Dendritic cell treated with granulocyte-macrophage colony-stimulating factor and Interleukin-4, amounts not matched to agents 40 ng/mL and 50 ng/mL, for 4 days (primary cell): ENCODE measurements at regions not wholly inside any gene's neighbourhood (a gene's known extent, or its start where the extent isn't known, plus 50 kb on each side); places are given as distances from the start of the nearest gene placed in this dataset.
"Not testable (repeated sequence)": the region's sequence is repeated elsewhere in the genome, so short reads cannot be mapped to it uniquely, and the experiment has no call there.

Source experiments
- H3K27ac Mint-ChIP-seq: one replicate; pipeline ENCODE4 v1.8.0; 2022; ENCODE audit warnings: mild to moderate bottlenecking, mixed read lengths
- H3K27me3 Mint-ChIP-seq: one replicate; pipeline ENCODE4 v1.8.0; 2022; ENCODE audit warnings: mild to moderate bottlenecking, mixed read lengths
- H3K36me3 Mint-ChIP-seq: one replicate; pipeline ENCODE4 v1.8.0; 2022; ENCODE audit warnings: low read depth, mixed read lengths
- H3K4me1 Mint-ChIP-seq: one replicate; pipeline ENCODE4 v1.8.0; 2022; ENCODE audit warnings: low read depth, mixed read lengths
- H3K4me3 Mint-ChIP-seq: one replicate; pipeline ENCODE4 v1.8.0; 2022; ENCODE audit warnings: mild to moderate bottlenecking, moderate library complexity, mixed read lengths
- H3K9me3 Mint-ChIP-seq: one replicate; pipeline ENCODE4 v1.8.0; 2022; ENCODE audit warnings: mixed read lengths
- intact Hi-C: fragments of 100-400 bp; cut with micrococcal nuclease; formaldehyde crosslinking; loops from one replicate; pipeline ENCODE4 v1.15.0; 2022

DNA sequence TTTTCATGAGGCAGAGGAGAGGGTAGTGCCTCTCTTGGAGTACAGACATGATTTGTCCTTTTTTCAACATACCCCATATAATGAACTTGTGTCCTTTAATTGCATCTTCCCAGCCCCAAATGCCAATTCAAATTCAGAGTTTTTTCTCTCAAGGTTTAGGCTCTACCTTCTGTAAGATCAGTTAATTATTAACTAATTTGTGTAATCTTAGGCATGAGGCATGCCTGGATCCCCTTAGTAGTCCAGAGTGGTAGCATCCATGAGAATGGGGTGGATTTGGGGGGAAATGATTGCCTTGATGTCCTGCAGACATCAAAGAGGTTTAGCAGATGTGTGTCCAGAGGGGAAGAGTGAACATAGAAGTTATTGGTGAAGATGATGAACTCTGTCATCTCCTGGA, 533.3 kb downstream of the LRRC70 start:
- Mint-ChIP-seq H3K36me3 (no peaks in the 10 kb centered on the region), H3K27me3 (no peaks in the 10 kb centered on the region), H3K4me3 (no peak overlapping the region), H3K4me1 (no peaks in the 10 kb centered on the region), H3K27ac (no peak overlapping the region), H3K9me3 (no peaks in the 10 kb centered on the region)
- intact Hi-C loops, result no loop called here

DNA sequence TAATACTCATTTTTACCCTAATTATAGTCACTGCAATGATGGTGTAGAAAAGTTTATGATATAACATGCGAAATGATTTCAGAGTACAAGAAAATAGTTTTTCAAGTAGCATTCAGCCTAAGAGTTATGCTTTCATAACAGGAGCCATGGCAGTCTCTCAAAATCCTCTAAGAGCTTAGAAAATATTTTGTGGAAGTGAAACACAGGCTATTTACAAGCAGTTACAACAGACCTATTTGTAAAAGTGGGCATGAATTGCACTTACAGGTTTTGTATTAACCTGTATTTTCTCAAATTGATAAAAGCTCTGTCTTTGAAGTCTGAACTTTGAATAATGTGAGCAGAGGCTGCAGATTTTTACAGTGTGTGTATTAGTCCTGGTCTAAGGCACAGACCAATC, 523.3 kb downstream of the LRRC70 start:
- Mint-ChIP-seq H3K27ac (no peak overlapping the region), H3K4me3 (no peak overlapping the region), H3K9me3 (no peaks in the 10 kb centered on the region), H3K36me3 (no peaks in the 10 kb centered on the region), H3K4me1 (no peaks in the 10 kb centered on the region), H3K27me3 (no peaks in the 10 kb centered on the region)
- intact Hi-C loops, result no loop called here

DNA sequence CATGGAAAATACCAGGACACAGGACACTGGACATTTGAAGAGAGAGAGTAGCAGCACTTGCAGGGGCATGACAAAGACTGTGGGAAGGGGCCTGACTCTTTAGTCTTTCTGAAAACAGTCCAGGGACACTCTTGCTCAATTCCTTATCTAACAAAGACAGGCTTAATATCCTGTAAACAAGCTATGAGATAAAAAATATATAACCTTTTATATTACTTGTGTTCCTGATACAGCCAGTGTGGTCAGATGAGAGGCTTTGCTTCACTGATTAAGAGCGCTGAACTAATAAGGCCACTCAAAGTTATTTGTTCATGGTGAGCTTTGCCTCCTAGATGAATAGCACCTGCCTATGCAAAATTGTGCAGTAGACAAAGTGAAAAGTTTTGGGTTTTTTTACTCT, 518.7 kb downstream of the LRRC70 start:
- H3K27me3 Mint-ChIP-seq, result no peaks in the 10 kb centered on the region
- H3K4me1 Mint-ChIP-seq, result no peaks in the 10 kb centered on the region
- H3K4me3 Mint-ChIP-seq, result no peak overlapping the region
- H3K36me3 Mint-ChIP-seq, result no peaks in the 10 kb centered on the region
- H3K9me3 Mint-ChIP-seq, result no peaks in the 10 kb centered on the region
- intact Hi-C loops, result no loop called here
- no peak overlapping the region for H3K27ac Mint-ChIP-seq

DNA sequence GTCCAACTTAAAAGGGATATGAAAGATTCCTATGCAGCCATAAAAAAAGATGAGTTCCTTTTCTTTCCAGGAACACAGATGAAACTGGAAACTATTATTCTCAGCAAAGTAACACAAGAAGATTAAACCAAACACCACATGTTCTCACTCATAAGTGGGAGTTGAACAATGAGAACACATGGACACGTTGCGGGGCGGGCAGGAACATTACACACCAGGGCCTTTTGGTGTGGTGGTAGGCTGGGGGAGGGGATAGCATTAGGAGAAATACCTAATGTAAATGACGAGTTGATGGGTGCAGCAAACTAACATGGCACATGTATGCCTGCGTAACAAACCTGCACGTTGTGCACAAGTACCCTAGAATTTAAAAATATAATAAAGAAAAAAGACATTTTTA, 516.1 kb downstream of the LRRC70 start:
- no peaks in the 10 kb centered on the region for H3K36me3 Mint-ChIP-seq
- intact Hi-C loops, result no loop called here
- peaks cover 8% of the 10 kb centered on the region for H3K9me3 Mint-ChIP-seq
- no peak overlapping the region for H3K27ac Mint-ChIP-seq
- H3K27me3 Mint-ChIP-seq, result no peaks in the 10 kb centered on the region
- no peaks in the 10 kb centered on the region for H3K4me1 Mint-ChIP-seq
- no peak overlapping the region for H3K4me3 Mint-ChIP-seq

DNA sequence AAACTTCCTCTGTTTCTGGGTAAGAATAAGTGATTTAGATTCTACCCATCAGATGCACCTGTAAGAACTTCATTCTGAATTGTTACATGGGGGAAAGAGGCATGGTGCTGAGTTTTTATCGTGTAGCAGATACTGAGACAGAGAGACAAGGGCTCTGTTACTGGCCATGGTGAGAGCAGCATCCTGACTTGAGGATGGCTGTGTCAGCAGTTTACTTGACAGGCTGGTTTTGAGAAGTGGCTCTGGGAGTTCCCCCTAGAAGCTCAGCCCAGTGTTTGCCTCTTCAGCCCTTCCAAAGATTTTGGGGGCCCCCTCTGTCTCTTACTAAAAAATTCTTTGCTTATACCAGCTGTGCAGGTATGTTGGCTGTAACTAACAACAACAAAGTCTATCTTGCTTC, 510.5 kb downstream of the LRRC70 start:
- H3K4me1 Mint-ChIP-seq, result no peaks in the 10 kb centered on the region
- H3K4me3 Mint-ChIP-seq, result no peak overlapping the region
- H3K27me3 Mint-ChIP-seq, result no peaks in the 10 kb centered on the region
- H3K9me3 Mint-ChIP-seq, result peaks cover 26% of the 10 kb centered on the region
- H3K36me3 Mint-ChIP-seq, result no peaks in the 10 kb centered on the region
- no peak overlapping the region for H3K27ac Mint-ChIP-seq
- intact Hi-C loops, result no loop called here

DNA sequence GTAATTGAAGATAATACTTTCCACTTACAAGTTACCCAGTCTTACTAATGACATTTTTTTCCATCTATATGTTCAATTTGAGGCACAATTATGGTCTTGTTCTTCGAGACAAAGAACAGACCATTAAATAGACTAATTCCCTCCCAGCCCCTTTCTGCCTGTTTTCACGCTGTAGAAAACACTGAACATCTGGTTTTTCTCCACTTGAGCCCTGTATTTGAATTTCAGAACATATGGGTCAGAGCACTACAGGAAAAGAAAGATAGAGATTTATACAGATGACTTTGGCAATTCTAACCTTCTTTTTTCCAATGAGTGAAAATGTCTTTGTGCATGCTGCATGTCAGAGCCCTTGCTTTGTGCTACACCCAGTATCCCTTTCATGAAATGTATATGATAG, 506.9 kb downstream of the LRRC70 start:
- peaks cover 17% of the 10 kb centered on the region for H3K9me3 Mint-ChIP-seq
- H3K4me1 Mint-ChIP-seq, result no peaks in the 10 kb centered on the region
- H3K27me3 Mint-ChIP-seq, result no peaks in the 10 kb centered on the region
- no peak overlapping the region for H3K4me3 Mint-ChIP-seq
- intact Hi-C loops, result no loop called here
- no peaks in the 10 kb centered on the region for H3K36me3 Mint-ChIP-seq
- H3K27ac Mint-ChIP-seq, result no peak overlapping the region

DNA sequence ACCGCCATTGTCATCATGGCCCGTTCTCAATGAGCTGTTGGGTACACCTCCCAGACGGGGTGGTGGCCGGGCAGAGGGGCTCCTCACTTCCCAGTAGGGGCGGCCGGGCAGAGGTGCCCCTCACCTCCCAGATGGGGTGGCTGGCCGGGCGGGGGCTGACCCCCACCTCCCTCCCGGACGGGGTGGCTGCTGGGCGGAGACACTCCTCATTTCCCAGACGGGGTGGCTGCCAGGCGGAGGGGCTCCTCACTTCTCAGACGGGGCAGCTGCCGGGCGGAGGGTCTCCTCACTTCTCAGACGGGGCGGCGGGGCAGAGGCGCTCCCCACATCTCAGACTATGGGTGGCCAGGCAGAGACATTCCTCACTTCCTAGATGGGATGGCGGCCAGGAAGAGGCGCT, 505.1 kb downstream of the LRRC70 start:
- intact Hi-C loops, H3K4me1 Mint-ChIP-seq, H3K27ac Mint-ChIP-seq, H3K4me3 Mint-ChIP-seq, H3K27me3 Mint-ChIP-seq, H3K36me3 Mint-ChIP-seq: not testable (repeated sequence)
- H3K9me3 Mint-ChIP-seq, result peaks cover 30% of the 10 kb centered on the region

DNA sequence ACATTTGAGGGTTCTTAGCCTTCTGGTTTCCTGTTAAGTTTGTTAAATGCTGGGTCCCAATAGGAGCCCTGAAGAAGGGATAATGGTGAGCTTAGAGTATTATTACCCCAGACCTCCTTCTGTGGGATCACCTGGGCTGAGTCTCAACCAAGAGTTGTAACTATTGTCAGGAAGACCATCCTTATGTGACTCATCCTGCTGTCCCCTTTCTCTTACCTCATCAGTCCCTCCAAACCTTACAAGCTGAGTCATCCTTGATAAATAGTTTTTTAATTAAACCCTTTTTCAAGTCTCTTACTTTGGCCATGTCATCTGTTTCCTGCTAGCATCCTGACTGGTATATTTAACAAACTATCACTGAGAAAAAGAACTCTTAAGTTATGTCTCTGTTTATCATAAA, 502.8 kb downstream of the LRRC70 start:
- Mint-ChIP-seq H3K27me3 (no peaks in the 10 kb centered on the region), H3K4me3 (no peak overlapping the region), H3K9me3 (peaks cover 26% of the 10 kb centered on the region), H3K27ac (no peak overlapping the region), H3K36me3 (no peaks in the 10 kb centered on the region), H3K4me1 (no peaks in the 10 kb centered on the region)
- intact Hi-C loops, result no loop called here

DNA sequence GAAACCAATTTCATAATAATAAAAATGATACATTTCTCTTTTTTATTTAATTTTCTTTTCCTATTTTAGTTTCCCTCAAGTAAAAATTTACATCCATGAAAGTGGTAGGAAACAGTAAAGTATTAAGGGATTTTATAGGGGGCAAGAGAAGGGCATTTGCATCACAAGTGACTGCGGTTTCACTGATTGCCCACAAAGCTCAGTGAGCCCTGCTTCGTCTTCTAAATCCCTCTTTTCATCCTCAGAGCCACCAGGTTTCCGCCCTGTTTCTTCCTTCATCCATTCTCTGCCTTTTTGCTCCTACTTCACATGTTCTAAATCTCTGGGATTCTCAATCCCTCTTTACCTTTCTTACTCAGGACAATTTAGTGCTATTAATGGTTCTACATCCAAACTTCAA, 491.4 kb downstream of the LRRC70 start:
- no peaks in the 10 kb centered on the region for H3K36me3 Mint-ChIP-seq
- H3K4me3 Mint-ChIP-seq, result no peak overlapping the region
- no peaks in the 10 kb centered on the region for H3K9me3 Mint-ChIP-seq
- H3K27ac Mint-ChIP-seq, result no peak overlapping the region
- H3K27me3 Mint-ChIP-seq, result no peaks in the 10 kb centered on the region
- intact Hi-C loops, result no loop called here
- H3K4me1 Mint-ChIP-seq, result no peaks in the 10 kb centered on the region

DNA sequence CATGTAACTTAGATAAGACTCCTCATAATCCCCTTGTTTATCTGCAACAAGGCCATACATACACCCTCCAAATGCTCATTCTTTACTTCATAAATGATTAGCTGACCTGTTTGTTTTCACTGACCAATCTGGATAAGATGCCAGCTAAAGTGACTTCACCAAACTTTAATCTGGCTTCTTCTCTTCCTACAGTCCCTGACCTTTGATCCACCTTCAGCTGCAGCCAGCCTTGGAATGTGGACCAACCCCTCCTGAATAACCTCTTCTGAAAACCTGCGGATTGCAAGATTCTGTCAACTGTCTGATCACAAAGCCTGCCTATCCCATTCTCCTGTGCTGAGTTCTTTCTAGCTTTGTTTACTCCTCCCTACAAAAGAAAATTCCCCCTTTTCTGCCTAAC, 476.8 kb downstream of the LRRC70 start:
- Mint-ChIP-seq H3K27me3 (no peaks in the 10 kb centered on the region), H3K4me1 (no peaks in the 10 kb centered on the region), H3K27ac (no peak overlapping the region), H3K36me3 (no peaks in the 10 kb centered on the region), H3K9me3 (peaks cover 25% of the 10 kb centered on the region), H3K4me3 (no peak overlapping the region)
- intact Hi-C loops, result no loop called here

DNA sequence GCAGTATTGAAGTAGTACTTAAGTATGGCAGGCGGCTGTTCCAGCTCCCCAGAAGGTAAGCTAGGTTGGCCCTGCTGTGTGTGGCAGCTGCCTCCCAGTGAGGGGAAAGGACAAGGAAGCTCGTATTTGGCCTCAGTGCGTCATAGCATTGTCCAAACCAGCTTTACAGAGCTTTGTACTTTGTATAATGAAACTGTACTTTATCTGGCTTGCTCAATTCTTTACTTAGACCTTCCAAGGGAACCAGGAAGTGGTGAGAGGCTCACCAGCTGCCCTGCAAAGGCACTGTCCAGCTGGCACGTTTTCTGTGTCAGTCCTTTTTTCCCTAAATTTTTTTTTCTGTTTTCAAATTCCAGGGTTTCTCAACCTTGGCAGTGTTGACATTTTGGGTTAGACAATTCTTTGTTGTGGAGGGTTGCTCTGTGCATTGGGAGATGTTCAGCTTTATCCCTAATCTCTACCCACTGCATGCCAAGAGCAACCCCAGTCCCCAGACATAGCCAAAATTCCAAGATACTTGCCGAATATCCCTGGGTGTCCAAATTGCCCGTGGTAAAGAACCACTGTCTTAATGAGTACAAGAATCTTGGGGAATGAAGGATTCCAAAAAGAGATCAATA, 474.5 kb downstream of the LRRC70 start:
- Mint-ChIP-seq H3K36me3 (no peaks in the 10 kb centered on the region), H3K27me3 (no peaks in the 10 kb centered on the region), H3K4me1 (no peaks in the 10 kb centered on the region), H3K9me3 (peaks cover 16% of the 10 kb centered on the region), H3K27ac (no peak overlapping the region), H3K4me3 (no peak overlapping the region)
- intact Hi-C loops, result no loop called here

DNA sequence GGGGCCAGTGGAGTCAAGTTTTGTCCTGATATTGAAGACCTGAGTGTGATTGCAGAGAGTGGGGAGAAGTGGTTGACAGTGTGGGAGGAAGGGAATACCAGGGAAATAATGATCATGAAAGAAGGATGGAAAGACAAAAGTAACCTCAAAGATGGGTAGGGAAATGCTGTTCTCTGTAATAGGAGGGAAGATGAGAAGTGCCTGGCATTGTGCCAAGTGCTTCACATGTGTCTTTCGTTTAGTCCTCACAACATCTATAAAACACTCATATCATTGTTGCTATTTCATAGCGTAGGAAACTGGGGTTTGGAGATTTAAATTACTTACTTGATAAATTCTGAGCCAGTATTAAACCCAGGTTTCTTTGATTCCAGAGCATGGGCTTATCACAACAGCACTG, 472.3 kb downstream of the LRRC70 start:
- Mint-ChIP-seq H3K4me1 (no peaks in the 10 kb centered on the region), H3K4me3 (no peak overlapping the region), H3K27me3 (no peaks in the 10 kb centered on the region), H3K27ac (no peak overlapping the region), H3K36me3 (no peaks in the 10 kb centered on the region), H3K9me3 (peaks cover 16% of the 10 kb centered on the region)
- intact Hi-C loops, result no loop called here

DNA sequence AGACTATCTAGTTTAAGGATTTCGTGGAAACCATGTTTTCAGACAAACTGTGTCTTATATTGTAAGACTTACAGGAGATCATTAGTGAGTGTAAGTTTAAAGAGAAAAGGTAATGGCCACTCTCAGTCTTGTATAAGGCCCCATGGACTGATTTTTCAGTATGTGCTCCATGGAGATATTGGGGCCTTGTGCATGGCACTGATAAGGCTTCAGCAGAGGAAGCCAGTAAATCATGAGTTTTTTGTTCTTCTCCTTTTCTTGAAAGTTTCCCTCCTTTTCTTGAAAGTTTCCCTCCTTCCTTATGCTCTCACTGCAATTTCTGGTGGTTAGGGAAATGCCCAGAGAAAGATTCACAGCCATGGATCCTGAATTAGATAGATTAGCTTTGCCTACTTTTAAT, 471.3 kb downstream of the LRRC70 start:
- Mint-ChIP-seq H3K27me3 (no peaks in the 10 kb centered on the region), H3K9me3 (peaks cover 8% of the 10 kb centered on the region), H3K4me3 (no peak overlapping the region), H3K36me3 (no peaks in the 10 kb centered on the region), H3K4me1 (no peaks in the 10 kb centered on the region), H3K27ac (no peak overlapping the region)
- intact Hi-C loops, result no loop called here

DNA sequence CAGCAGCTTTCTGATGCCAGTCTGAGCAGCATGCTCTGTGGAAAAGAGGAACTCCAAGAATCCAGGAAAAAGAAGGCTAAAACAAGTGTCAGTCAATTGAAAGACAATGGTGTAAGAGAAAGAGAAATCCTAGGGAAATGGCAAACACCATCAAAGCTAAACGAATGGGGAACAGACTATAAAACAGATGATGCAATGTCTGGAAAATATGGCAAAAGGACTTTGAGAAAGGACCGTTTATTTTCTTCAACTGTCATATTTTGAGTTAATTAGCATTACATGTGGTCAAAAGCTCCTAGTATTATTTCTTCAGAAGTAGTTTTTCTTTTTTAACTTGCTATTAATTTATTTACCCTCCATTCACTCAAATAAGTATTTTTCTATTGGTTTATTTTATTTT, 465.2 kb downstream of the LRRC70 start:
- no peaks in the 10 kb centered on the region for H3K27me3 Mint-ChIP-seq
- H3K9me3 Mint-ChIP-seq, result no peaks in the 10 kb centered on the region
- no peaks in the 10 kb centered on the region for H3K4me1 Mint-ChIP-seq
- intact Hi-C loops, result no loop called here
- no peak overlapping the region for H3K27ac Mint-ChIP-seq
- no peaks in the 10 kb centered on the region for H3K36me3 Mint-ChIP-seq
- no peak overlapping the region for H3K4me3 Mint-ChIP-seq

DNA sequence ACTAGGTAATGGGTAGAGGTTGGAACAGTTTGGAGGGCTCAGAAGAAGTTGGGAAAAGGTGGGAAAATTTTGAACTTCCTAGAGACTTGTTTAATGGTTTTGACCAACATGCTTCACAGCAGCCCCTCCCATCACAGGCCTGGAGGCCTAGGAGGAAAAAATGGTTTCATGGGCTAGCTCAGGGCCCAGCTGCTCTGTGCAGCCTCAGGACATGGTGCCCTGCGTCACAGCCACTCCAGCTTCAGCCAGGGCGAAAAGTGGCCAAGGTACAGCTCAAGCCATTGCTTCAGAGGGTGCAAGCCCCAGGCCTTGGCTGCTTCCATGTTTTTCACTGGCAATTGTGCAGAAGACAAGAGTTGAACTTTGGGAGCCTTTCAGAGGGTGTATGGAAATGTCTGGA, 453.7 kb downstream of the LRRC70 start:
- no peaks in the 10 kb centered on the region for H3K4me1 Mint-ChIP-seq
- H3K9me3 Mint-ChIP-seq, result peaks cover 57% of the 10 kb centered on the region
- no peak overlapping the region for H3K27ac Mint-ChIP-seq
- no peaks in the 10 kb centered on the region for H3K27me3 Mint-ChIP-seq
- intact Hi-C loops, result no loop called here
- no peak overlapping the region for H3K4me3 Mint-ChIP-seq
- H3K36me3 Mint-ChIP-seq, result no peaks in the 10 kb centered on the region
